ENCODE measurements at regions not wholly inside any gene's neighbourhood (a gene's known extent, or its start where the extent isn't known, plus 50 kb on each side); places are given as distances from the start of the nearest gene placed in this dataset.

GRCh38 chr1:203934651-203935050 lies 73.3 kb downstream of the SNRPE start:
- Histone ChIP-seq H3K36me3 (no peaks in the 10 kb centered on the region), H3K4me1 (no peaks in the 10 kb centered on the region), H3K27me3 (no peaks in the 10 kb centered on the region), H3K27ac (no peak overlapping the region), H3K9me3 (no peaks in the 10 kb centered on the region), H3K4me3 (no peak overlapping the region)
- no peak for DNase-seq
- ATAC-seq = no peak
- TF ChIP-seq CTCF (IDR thresholded peaks at IDR 0.05) = no peak
- intact Hi-C loops (cut with DNase I) = no loop called here

- no peaks in the 10 kb centered on the region for H3K36me3 ChIP-seq
- ATAC-seq (no peak), DNase-seq (no peak)
- no peak overlapping the region for H3K27ac ChIP-seq
- intact Hi-C loops (cut with DNase I) = no loop called here
- H3K27me3 ChIP-seq = no peaks in the 10 kb centered on the region
- TF ChIP-seq CTCF (IDR thresholded peaks at IDR 0.05) = no peak
- H3K9me3 ChIP-seq = no peaks in the 10 kb centered on the region
- no peaks in the 10 kb centered on the region for H3K4me1 ChIP-seq
- no peak overlapping the region for H3K4me3 ChIP-seq
These were observed 73.9 kb downstream of the SNRPE start for GRCh38 chr1:203935321-203935720.

- intact Hi-C loops (cut with DNase I) = no loop called here
- no peaks in the 10 kb centered on the region for H3K4me1 ChIP-seq
- H3K4me3 ChIP-seq = no peak overlapping the region
- no peak for TF ChIP-seq CTCF (IDR thresholded peaks at IDR 0.05)
- H3K36me3 ChIP-seq = no peaks in the 10 kb centered on the region
- ATAC-seq = no peak
- H3K27ac ChIP-seq = no peak overlapping the region
- no peak for DNase-seq
- H3K9me3 ChIP-seq = no peaks in the 10 kb centered on the region
- H3K27me3 ChIP-seq = no peaks in the 10 kb centered on the region
These were observed 76.4 kb downstream of the SNRPE start for GRCh38 chr1:203937678-203938330.

- Histone ChIP-seq H3K4me1 (no peaks in the 10 kb centered on the region), H3K36me3 (no peaks in the 10 kb centered on the region), H3K27ac (no peak overlapping the region), H3K4me3 (no peak overlapping the region), H3K9me3 (no peaks in the 10 kb centered on the region), H3K27me3 (no peaks in the 10 kb centered on the region)
- DNase-seq (no peak), ATAC-seq (peak; percentile 48)
- TF ChIP-seq CTCF (IDR thresholded peaks at IDR 0.05) = no peak
- intact Hi-C loops (cut with DNase I) = no loop called here
These were observed 83.4 kb downstream of the SNRPE start for GRCh38 chr1:203944651-203945404.

GRCh38 chr1:203954293-203954692 lies 92.9 kb downstream of the SNRPE start:
- no peaks in the 10 kb centered on the region for H3K9me3 ChIP-seq
- DNase-seq (no peak), ATAC-seq (no peak)
- H3K27me3 ChIP-seq = no peaks in the 10 kb centered on the region
- no peak overlapping the region for H3K27ac ChIP-seq
- H3K4me1 ChIP-seq = no peaks in the 10 kb centered on the region
- intact Hi-C loops (cut with DNase I) = no loop called here
- no peak overlapping the region for H3K4me3 ChIP-seq
- no peaks in the 10 kb centered on the region for H3K36me3 ChIP-seq
- no peak for TF ChIP-seq CTCF (IDR thresholded peaks at IDR 0.05)
